AG10803 (cell line): ENCODE measurements at regions not wholly inside any gene's neighbourhood (a gene's known extent, or its start where the extent isn't known, plus 50 kb on each side); places are given as distances from the start of the nearest gene placed in this dataset.

Experiments
- DNase-seq: peaks from one replicate; pipeline ENCODE4 v3.0.0; 2010; ENCODE audit warnings: low read depth
- H3K4me3 ChIP-seq: 2 replicates; pipeline ENCODE4 v1.5.1; 2011; ENCODE audit warnings: mild to moderate bottlenecking, low read length, control low read depth
- TF ChIP-seq, protein P1 (sequence below): conservative IDR thresholded peaks from 2 replicates; pipeline ENCODE4 v1.5.1; 2011; ENCODE audit warnings: mild to moderate bottlenecking, low read length, control low read depth, inconsistent platforms

DNA sequence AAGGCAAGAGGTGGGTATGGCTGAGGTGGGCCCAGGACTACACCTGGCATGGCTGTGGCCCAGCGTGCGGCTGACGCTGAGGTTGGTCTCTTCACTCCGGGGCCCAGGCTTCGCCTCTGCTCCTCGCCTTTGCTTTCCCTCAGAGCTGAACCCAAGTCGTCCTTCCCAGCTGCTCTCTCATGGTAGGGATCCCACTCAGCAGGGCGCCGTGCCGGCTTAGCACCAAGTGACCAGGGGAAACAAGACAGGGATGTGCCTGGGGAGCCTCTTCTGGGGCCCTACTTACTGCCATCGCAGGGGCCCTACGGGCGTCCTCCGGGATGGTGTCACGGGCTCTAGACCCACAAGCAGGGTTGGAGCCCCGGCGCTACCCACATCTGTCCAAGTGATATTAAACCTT lies 138.1 kb upstream of the ALKAL2 start:
- TF ChIP-seq, protein P1, sequence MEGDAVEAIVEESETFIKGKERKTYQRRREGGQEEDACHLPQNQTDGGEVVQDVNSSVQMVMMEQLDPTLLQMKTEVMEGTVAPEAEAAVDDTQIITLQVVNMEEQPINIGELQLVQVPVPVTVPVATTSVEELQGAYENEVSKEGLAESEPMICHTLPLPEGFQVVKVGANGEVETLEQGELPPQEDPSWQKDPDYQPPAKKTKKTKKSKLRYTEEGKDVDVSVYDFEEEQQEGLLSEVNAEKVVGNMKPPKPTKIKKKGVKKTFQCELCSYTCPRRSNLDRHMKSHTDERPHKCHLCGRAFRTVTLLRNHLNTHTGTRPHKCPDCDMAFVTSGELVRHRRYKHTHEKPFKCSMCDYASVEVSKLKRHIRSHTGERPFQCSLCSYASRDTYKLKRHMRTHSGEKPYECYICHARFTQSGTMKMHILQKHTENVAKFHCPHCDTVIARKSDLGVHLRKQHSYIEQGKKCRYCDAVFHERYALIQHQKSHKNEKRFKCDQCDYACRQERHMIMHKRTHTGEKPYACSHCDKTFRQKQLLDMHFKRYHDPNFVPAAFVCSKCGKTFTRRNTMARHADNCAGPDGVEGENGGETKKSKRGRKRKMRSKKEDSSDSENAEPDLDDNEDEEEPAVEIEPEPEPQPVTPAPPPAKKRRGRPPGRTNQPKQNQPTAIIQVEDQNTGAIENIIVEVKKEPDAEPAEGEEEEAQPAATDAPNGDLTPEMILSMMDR = no peak
- DNase-seq = no peak
- H3K4me3 ChIP-seq = no peak overlapping the region

GRCh38 chr2:425243-425642 lies 137.4 kb upstream of the ALKAL2 start:
- TF ChIP-seq, protein P1 = no peak
- no peak overlapping the region for H3K4me3 ChIP-seq
- no peak for DNase-seq

GRCh38 chr2:424306-425171 lies 136.6 kb upstream of the ALKAL2 start:
- no peak overlapping the region for H3K4me3 ChIP-seq
- TF ChIP-seq, protein P1 = no peak
- DNase-seq = no peak

DNA sequence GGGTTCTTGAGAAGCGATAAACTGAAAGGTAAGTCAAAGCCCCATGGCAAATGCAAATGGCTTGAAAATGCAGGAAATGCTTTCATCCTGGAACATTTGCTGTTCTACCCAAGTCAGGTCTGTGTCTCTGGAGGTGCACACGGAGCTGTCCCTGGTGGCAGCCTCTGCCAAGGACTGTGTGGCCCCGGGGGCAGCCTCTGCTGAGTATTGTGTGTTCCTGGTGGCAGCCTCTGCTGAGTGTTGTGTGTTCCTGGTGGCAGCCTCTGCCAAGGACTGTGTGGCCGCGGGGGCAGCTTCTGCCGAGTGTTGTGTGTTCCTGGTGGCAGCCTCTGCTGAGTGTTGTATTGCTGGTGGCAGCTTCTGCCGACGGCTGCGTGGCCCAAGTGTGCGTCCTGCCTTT lies 135.6 kb upstream of the ALKAL2 start:
- DNase-seq = no peak
- no peak overlapping the region for H3K4me3 ChIP-seq
- TF ChIP-seq, protein P1 = no peak

DNA sequence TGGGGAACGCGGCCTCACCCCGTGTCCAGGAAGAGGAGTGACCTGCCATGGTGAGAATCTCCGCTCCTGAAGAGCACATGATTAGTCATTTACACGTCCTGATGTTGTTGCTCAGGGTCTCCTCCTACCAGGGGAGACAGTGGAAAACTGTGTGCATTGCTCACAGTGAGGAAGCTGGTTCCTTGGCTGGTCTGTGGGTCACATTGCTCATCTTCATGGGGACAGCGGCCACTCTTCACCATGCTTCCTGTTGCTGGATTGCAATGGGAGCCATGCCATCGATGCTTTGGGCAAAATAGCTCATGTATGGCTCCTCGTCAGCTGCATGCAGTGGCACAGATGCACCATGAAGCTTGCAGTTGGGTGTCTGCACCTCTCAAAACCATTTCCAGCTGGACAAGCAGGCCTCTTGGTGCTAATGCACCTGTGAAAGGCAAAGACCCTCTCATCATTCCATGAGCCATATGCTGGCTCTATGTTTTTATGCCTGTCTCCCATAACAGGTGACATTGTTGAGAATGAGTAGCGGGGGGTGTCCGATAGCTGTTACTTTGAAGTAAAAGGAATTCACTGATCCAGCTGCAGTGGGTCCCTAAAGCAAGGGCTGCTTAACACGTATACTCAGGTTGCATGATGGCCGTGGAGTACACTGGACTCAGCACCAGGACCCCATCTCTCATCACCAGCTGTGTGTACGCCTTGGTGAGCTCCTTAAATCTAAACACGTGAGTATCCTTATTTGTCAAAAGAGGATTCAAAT lies 135.0 kb upstream of the ALKAL2 start:
- H3K4me3 ChIP-seq = no peak overlapping the region
- TF ChIP-seq, protein P1 = no peak
- DNase-seq = no peak

- H3K4me3 ChIP-seq = no peak overlapping the region
- no peak for DNase-seq
- TF ChIP-seq, protein P1 = no peak
These were observed 133.5 kb upstream of the ALKAL2 start for GRCh38 chr2:421406-421805.
